ENCODE measurements at regions not wholly inside any gene's neighbourhood (a gene's known extent, or its start where the extent isn't known, plus 50 kb on each side); places are given as distances from the start of the nearest gene placed in this dataset.

- Mint-ChIP-seq H3K9me3 (ENCODE audit: low read depth) (peaks cover 5% of the 10 kb centered on the region), H3K36me3 (ENCODE audit: low read depth) (no peaks in the 10 kb centered on the region), H3K4me3 (ENCODE audit: unreplicated experiment) (no peak overlapping the region), H3K4me1 (ENCODE audit: low read depth) (no peaks in the 10 kb centered on the region), H3K27ac (ENCODE audit: unreplicated experiment) (no peak overlapping the region), H3K27me3 (ENCODE audit: low read depth) (no peaks in the 10 kb centered on the region)
- no peak for DNase-seq (ENCODE audit: low spot score)
- TF ChIP-seq CTCF (IDR thresholded peaks at IDR 0.05): no peak
These were observed 807.8 kb downstream of the BRINP3 start for GRCh38 chr1:189669846-189670245.

- Mint-ChIP-seq H3K4me3 (ENCODE audit: unreplicated experiment) (no peak overlapping the region), H3K9me3 (ENCODE audit: low read depth) (peaks cover 5% of the 10 kb centered on the region), H3K36me3 (ENCODE audit: low read depth) (no peaks in the 10 kb centered on the region), H3K27ac (ENCODE audit: unreplicated experiment) (no peak overlapping the region), H3K4me1 (ENCODE audit: low read depth) (no peaks in the 10 kb centered on the region), H3K27me3 (ENCODE audit: low read depth) (peaks cover 3% of the 10 kb centered on the region)
- no peak for DNase-seq (ENCODE audit: low spot score)
- TF ChIP-seq CTCF (IDR thresholded peaks at IDR 0.05): peak; percentile 29
These were observed 804.4 kb downstream of the BRINP3 start for GRCh38 chr1:189673217-189673616.

GRCh38 chr1:189675712-189676244 is 801.9 kb downstream of the BRINP3 start:
- Mint-ChIP-seq H3K36me3 (ENCODE audit: low read depth) (no peaks in the 10 kb centered on the region), H3K27ac (ENCODE audit: unreplicated experiment) (no peak overlapping the region), H3K4me1 (ENCODE audit: low read depth) (no peaks in the 10 kb centered on the region), H3K4me3 (ENCODE audit: unreplicated experiment) (no peak overlapping the region), H3K27me3 (ENCODE audit: low read depth) (peaks cover 3% of the 10 kb centered on the region), H3K9me3 (ENCODE audit: low read depth) (no peaks in the 10 kb centered on the region)
- no peak for DNase-seq (ENCODE audit: low spot score)
- no peak for TF ChIP-seq CTCF (IDR thresholded peaks at IDR 0.05)

GRCh38 chr1:189678779-189679178 is 798.9 kb downstream of the BRINP3 start:
- H3K36me3 Mint-ChIP-seq (ENCODE audit: low read depth): no peaks in the 10 kb centered on the region

GRCh38 chr1:189681252-189681919 is 796.3 kb downstream of the BRINP3 start:
- H3K4me1 Mint-ChIP-seq (ENCODE audit: low read depth): no peaks in the 10 kb centered on the region
- no peak for TF ChIP-seq CTCF (IDR thresholded peaks at IDR 0.05)
- no peak overlapping the region for H3K4me3 Mint-ChIP-seq (ENCODE audit: unreplicated experiment)
- no peak overlapping the region for H3K27ac Mint-ChIP-seq (ENCODE audit: unreplicated experiment)
- H3K36me3 Mint-ChIP-seq (ENCODE audit: low read depth): no peaks in the 10 kb centered on the region
- peaks cover 6% of the 10 kb centered on the region for H3K27me3 Mint-ChIP-seq (ENCODE audit: low read depth)
- DNase-seq (ENCODE audit: low spot score): no peak
- H3K9me3 Mint-ChIP-seq (ENCODE audit: low read depth): no peaks in the 10 kb centered on the region

More at GRCh38 chr1:189678779-189679178, 798.9 kb downstream of the BRINP3 start:
- no peaks in the 10 kb centered on the region for H3K4me1 Mint-ChIP-seq (ENCODE audit: low read depth)
- no peak overlapping the region for H3K27ac Mint-ChIP-seq (ENCODE audit: unreplicated experiment)
- TF ChIP-seq CTCF (IDR thresholded peaks at IDR 0.05): peak; percentile 54
- H3K9me3 Mint-ChIP-seq (ENCODE audit: low read depth): no peaks in the 10 kb centered on the region
- DNase-seq (ENCODE audit: low spot score): no peak
- H3K4me3 Mint-ChIP-seq (ENCODE audit: unreplicated experiment): no peak overlapping the region
- peaks cover 6% of the 10 kb centered on the region for H3K27me3 Mint-ChIP-seq (ENCODE audit: low read depth)

Measured in chondrocyte (in vitro differentiated cells).